ENCODE measurements at regions not wholly inside any gene's neighbourhood (a gene's known extent, or its start where the extent isn't known, plus 50 kb on each side); places are given as distances from the start of the nearest gene placed in this dataset.

DNA sequence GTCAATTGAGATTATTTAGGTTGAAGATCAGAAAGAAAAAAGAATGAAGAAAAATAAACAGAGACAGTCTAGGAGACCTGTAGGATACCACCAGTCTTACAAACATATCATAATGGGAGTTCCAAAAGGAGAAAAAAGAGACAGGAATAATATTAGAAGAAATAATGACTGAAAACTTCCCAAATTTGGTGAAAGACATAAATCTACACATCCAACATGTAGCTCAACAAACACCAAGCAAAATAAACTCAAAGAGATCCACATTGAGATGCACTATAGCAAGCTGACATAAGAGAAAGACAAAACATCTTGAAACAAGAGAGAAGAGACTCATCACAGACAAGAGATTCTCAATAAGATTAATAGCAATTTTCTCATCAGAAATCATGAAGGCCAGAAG lies 274.0 kb downstream of the TFCP2L1 start:
- TF ChIP-seq, protein P1, sequence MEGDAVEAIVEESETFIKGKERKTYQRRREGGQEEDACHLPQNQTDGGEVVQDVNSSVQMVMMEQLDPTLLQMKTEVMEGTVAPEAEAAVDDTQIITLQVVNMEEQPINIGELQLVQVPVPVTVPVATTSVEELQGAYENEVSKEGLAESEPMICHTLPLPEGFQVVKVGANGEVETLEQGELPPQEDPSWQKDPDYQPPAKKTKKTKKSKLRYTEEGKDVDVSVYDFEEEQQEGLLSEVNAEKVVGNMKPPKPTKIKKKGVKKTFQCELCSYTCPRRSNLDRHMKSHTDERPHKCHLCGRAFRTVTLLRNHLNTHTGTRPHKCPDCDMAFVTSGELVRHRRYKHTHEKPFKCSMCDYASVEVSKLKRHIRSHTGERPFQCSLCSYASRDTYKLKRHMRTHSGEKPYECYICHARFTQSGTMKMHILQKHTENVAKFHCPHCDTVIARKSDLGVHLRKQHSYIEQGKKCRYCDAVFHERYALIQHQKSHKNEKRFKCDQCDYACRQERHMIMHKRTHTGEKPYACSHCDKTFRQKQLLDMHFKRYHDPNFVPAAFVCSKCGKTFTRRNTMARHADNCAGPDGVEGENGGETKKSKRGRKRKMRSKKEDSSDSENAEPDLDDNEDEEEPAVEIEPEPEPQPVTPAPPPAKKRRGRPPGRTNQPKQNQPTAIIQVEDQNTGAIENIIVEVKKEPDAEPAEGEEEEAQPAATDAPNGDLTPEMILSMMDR (IDR thresholded peaks at IDR 0.05): no peak
- TF ChIP-seq EP300 (IDR thresholded peaks at IDR 0.05) (no peak), POLR2A (IDR thresholded peaks at IDR 0.05) (no peak)
